ENCODE measurements at regions not wholly inside any gene's neighbourhood (a gene's known extent, or its start where the extent isn't known, plus 50 kb on each side); places are given as distances from the start of the nearest gene placed in this dataset.

DNA sequence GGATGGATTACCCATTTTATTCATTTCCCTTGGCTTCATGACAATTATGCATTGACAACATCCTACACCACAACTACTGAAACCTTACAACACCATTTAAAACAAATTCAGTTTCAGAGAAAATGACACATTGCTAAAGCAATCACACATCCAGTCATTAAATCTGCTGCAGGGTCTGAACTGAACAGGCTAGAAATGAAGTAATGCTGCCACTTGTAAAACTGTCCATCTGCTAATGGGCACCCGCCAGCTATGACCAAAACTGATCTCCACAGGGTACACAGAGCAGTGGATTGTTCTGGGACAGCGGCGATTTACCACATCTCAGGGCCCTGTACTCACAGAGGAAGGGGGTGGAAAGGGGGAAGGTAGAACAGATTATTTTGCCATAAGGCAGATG is 172.9 kb upstream of the FBXL4 start:
- Mint-ChIP-seq H3K9me3 (no peaks in the 10 kb centered on the region), H3K36me3 (no peaks in the 10 kb centered on the region), H3K4me3 (no peak overlapping the region), H3K27me3 (peaks cover 36% of the 10 kb centered on the region), H3K27ac (no peak overlapping the region), H3K4me1 (no peaks in the 10 kb centered on the region)
- DNase-seq: no peak

DNA sequence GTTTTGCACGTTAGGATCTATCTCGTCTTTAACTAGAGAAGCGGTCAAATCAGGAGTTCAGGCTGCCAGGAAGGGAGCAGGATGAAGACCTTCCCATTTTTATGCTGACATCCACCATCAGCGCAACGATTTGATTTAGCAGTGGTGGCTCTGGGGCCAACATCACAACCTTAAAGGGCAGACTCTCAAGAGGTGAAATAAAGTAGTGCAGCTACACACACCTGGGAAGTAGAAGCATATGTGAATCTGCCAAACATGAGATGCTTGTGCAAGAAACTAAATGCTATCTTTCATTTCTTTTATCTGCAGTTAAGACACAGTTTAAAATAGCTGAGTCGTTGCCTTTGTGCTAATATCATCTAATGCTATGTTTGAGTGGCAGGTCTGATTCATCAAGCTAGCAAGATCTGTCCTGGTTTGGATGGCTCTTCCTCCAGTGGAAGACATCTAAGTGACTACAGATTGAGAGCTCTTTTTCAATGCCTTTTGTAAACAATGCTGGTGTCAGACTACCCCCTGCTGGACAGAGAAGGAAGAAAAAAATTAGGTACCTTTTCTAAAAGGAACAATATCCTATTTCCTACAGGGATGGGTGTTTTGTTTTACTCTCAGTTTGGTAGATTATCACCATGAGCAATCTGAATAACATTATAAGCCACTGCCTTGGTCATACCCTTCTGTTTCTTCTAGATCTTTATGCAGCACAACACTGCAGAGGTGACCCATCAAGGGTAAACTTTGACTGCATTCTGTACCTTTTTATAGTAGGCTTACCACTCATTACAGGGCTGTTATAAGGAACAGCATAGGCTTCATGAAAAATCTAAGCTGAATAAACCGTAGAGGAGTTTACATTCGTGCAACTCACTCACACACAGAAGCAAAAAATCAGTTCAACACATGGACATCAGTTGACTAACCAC is 171.6 kb upstream of the FBXL4 start:
- no peak overlapping the region for H3K4me3 Mint-ChIP-seq

DNA sequence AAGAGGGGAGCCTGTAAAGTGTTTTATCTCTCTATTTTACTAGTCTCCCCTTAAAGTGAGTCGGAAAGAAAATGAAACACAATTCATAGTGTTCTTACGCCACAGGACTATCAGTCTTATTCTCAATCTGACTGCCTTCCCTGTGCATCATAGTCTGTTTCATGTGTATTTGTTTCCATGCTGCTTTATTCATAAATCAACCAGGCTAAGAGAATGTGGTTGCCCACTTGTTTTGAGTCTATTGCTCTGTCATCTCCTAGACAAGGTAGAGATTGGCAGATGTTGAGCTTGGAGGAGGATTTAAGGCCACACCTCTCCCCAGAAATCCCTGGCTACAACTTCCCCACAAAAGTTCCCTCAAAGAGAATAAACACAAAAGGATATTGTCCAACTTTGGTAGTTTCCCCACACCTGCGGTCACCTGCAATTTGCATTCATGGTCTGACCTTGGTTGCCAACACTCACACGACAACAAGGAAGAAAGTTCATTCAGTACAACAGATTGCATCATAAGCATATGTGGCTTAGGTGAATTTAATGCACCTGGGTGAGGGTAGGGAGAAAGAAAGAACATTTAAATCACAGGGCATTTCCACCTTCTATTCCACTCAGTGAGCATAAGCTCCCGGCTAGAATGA is 167.1 kb upstream of the FBXL4 start:
- no peak overlapping the region for H3K27ac Mint-ChIP-seq
- no peaks in the 10 kb centered on the region for H3K9me3 Mint-ChIP-seq
- no peak for DNase-seq
- H3K36me3 Mint-ChIP-seq: no peaks in the 10 kb centered on the region
- H3K4me3 Mint-ChIP-seq: no peak overlapping the region
- H3K4me1 Mint-ChIP-seq: no peaks in the 10 kb centered on the region
- H3K27me3 Mint-ChIP-seq: peaks cover 42% of the 10 kb centered on the region

More for the DNA sequence above, 171.6 kb upstream of the FBXL4 start:
- H3K27me3 Mint-ChIP-seq: peaks cover 42% of the 10 kb centered on the region
- no peaks in the 10 kb centered on the region for H3K4me1 Mint-ChIP-seq
- DNase-seq: peak; percentile 1
- no peak overlapping the region for H3K27ac Mint-ChIP-seq
- H3K9me3 Mint-ChIP-seq: no peaks in the 10 kb centered on the region
- no peaks in the 10 kb centered on the region for H3K36me3 Mint-ChIP-seq

DNA sequence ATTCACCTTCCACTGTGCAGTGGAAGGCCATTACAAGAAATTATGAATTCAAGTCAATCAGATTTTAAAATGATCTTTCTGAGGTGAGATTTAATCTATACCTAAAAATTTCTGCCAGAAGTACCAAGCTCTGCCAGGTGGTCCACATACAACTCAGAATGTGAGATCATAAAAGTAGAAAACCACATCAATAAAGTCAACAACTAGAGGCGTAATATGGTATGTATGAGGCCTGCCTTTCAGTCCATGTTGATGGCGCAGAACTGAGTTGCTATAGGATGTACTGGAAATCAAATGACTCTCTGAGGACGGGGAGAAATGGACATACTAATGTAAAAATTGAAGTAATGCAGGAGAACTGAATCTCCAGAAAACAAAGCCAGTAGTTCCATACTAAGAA is 163.8 kb upstream of the FBXL4 start:
- Mint-ChIP-seq H3K27me3 (peaks cover 47% of the 10 kb centered on the region), H3K4me3 (no peak overlapping the region), H3K4me1 (no peaks in the 10 kb centered on the region), H3K36me3 (no peaks in the 10 kb centered on the region), H3K27ac (no peak overlapping the region), H3K9me3 (no peaks in the 10 kb centered on the region)
- DNase-seq: no peak

DNA sequence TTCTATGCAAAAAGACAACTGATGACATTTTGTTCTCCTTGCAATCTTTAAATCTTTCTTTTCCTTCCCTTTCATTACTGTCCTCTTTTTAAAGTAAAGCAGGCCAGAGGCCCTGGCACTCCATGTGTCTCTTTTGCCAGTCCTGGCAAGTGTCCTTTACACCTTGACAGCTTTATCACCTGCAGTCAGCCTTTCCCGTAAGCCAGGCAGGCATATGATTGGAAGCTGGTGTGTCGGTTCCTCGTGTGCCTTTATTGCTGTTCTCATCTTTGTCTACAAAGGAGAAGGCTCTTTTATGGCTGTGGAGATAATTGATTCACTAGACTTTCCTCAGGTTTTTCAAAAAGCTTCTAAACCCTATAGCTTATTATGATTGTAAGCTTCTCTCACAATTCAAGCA is 162.3 kb upstream of the FBXL4 start:
- Mint-ChIP-seq H3K4me1 (no peaks in the 10 kb centered on the region), H3K36me3 (no peaks in the 10 kb centered on the region), H3K27me3 (peaks cover 46% of the 10 kb centered on the region), H3K9me3 (no peaks in the 10 kb centered on the region), H3K27ac (no peak overlapping the region), H3K4me3 (no peak overlapping the region)
- DNase-seq: no peak

DNA sequence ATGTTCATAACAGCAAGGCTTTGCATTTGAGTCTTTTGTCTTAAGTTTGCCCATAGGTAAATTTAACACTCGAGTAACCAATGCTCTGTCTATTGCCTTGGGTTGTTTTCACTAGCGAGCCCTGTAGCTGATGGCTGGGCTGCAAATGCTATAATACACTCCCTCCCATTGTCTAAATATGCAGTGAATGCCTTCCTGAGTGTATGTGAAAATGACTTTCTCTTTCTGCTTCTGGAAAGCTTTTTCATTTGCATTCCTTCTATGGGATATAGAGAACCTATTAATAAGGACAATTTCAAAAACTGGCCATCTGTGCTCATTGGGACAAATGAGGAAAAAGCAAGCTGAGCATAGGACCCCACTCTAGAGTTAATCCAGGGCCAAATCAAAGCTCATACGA is 156.5 kb upstream of the FBXL4 start:
- Mint-ChIP-seq H3K9me3 (no peaks in the 10 kb centered on the region), H3K4me1 (no peaks in the 10 kb centered on the region), H3K27ac (no peak overlapping the region), H3K4me3 (no peak overlapping the region), H3K27me3 (peaks cover 28% of the 10 kb centered on the region), H3K36me3 (no peaks in the 10 kb centered on the region)
- DNase-seq: no peak

DNA sequence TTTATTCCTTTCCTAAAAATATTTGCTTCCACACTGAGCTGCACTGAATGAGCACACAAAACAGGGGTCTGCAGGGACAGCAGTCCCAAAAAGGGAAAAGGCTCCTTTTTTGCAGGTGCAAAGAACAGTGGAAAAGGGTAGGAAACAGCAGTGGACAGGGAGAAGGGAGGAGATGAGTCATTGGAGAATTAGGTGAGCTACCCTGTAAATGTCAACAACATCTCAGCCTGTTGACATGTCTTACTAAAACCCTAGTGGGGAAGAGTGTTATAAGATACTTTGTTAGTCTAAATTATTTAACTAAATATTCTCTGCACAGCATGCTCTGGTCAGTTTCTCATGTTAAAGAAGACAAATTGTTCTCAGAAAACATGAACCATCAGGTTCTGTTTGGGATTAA is 151.5 kb upstream of the FBXL4 start:
- H3K4me1 Mint-ChIP-seq: no peaks in the 10 kb centered on the region
- peaks cover 25% of the 10 kb centered on the region for H3K27me3 Mint-ChIP-seq
- no peak for DNase-seq
- no peaks in the 10 kb centered on the region for H3K36me3 Mint-ChIP-seq
- no peak overlapping the region for H3K27ac Mint-ChIP-seq
- H3K4me3 Mint-ChIP-seq: no peak overlapping the region
- no peaks in the 10 kb centered on the region for H3K9me3 Mint-ChIP-seq

DNA sequence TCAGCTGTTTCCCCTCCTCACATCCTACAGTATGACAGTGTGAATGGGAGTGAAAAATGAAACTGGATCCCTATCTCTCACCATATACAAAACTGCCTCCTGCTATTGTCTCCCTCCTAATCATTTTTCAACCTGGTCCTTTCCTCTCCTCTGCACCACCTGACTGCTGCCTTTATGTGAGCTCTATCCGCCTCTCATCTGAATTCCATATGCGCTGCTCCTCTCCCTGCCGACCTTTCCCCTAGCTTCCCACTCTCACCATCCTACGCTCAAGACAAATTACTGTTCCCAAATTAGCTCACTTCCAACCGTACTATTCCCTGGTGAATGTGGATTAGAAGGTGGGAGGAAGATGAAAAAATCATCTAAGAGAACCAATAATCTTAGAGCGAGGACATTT is 148.4 kb upstream of the FBXL4 start:
- H3K4me3 Mint-ChIP-seq: no peak overlapping the region
- no peaks in the 10 kb centered on the region for H3K9me3 Mint-ChIP-seq
- H3K36me3 Mint-ChIP-seq: no peaks in the 10 kb centered on the region

DNA sequence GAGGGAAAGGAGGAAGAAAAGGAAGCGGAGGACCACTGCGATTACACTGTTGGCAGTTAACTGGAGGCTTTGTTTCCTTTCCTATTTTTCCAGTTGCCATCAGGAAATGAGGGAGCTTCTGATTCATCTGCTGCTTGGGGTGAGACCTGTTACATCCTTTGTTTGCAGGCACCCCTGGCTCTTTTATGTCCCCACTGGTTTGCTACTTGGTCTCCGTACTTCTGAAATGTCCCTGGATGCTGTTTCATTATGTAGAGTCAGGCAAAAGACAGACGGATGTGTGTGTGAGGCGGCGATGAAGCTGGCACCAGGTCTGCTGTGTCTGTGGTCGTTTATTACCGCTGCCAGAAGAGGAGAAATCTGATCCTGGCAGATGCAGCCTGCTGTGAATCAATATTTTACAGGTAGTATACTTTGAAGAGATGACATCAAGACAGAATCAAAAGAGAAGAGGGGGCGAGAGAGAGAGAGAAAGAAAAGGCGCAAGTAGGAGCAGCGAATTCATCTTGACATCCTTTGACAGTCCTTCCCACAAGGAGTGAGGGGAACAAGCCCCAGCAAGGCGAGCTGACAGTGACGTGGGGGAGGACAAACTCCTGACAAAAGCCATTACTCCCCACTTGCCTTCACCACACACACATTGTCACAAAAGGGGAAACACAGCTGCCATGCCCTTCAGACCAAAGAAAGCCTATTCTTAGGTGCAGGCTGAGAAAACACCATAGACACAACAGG is 145.9 kb upstream of the FBXL4 start:
- no peaks in the 10 kb centered on the region for H3K9me3 Mint-ChIP-seq

More for the DNA sequence above, 148.4 kb upstream of the FBXL4 start:
- Mint-ChIP-seq H3K27me3 (peaks cover 50% of the 10 kb centered on the region), H3K4me1 (no peaks in the 10 kb centered on the region), H3K27ac (no peak overlapping the region)
- no peak for DNase-seq

DNA sequence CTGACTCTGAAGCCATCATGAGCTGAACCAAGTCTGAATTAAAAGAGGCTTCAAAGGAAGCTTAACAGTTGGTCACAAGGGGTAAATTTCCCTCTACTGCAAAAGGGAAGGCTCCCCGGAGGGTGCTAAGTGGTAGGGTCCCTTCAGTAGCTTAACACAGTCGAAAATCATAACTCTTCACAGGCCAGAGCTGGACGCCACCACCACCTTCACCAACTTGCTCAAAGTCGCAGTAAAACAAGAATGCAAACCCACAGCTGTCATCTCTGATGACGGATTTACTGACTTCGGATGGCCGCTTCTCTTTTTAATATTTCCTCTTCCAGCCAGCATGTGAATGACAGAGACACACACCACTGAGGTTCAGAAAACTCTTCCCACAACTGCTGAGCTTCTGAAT is 144.7 kb upstream of the FBXL4 start:
- no peaks in the 10 kb centered on the region for H3K4me1 Mint-ChIP-seq

More for the DNA sequence above, 145.9 kb upstream of the FBXL4 start:
- H3K36me3 Mint-ChIP-seq: no peaks in the 10 kb centered on the region
- no peak for DNase-seq
- no peaks in the 10 kb centered on the region for H3K4me1 Mint-ChIP-seq
- H3K4me3 Mint-ChIP-seq: no peak overlapping the region
- H3K27ac Mint-ChIP-seq: no peak overlapping the region
- peaks cover 55% of the 10 kb centered on the region for H3K27me3 Mint-ChIP-seq

DNA sequence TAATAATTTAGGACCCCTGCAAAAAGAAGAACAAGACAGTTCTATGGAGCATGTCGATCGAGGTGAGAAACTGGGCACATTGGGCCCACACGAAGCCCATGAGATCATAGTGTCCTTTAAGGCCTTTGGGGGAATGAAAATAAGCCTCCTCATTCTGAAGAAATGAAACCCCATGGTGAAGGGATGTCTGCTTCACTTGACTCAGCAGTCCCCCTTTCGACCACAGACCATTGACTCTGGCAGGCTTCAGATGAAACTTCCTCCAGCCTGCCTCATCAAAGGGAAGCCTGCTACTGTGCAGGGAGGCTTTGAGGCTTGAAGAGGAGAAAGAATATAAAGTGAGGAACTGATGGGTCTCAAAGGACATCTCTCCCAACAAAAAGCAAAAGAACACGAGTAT is 144.2 kb upstream of the FBXL4 start:
- no peaks in the 10 kb centered on the region for H3K9me3 Mint-ChIP-seq
- no peak overlapping the region for H3K27ac Mint-ChIP-seq
- H3K36me3 Mint-ChIP-seq: no peaks in the 10 kb centered on the region
- H3K4me1 Mint-ChIP-seq: no peaks in the 10 kb centered on the region
- DNase-seq: peak; percentile 3
- no peak overlapping the region for H3K4me3 Mint-ChIP-seq
- peaks cover 56% of the 10 kb centered on the region for H3K27me3 Mint-ChIP-seq

More for the DNA sequence above, 144.7 kb upstream of the FBXL4 start:
- H3K4me3 Mint-ChIP-seq: no peak overlapping the region
- H3K36me3 Mint-ChIP-seq: no peaks in the 10 kb centered on the region
- no peak overlapping the region for H3K27ac Mint-ChIP-seq
- no peaks in the 10 kb centered on the region for H3K9me3 Mint-ChIP-seq
- H3K27me3 Mint-ChIP-seq: peaks cover 56% of the 10 kb centered on the region
- no peak for DNase-seq

DNA sequence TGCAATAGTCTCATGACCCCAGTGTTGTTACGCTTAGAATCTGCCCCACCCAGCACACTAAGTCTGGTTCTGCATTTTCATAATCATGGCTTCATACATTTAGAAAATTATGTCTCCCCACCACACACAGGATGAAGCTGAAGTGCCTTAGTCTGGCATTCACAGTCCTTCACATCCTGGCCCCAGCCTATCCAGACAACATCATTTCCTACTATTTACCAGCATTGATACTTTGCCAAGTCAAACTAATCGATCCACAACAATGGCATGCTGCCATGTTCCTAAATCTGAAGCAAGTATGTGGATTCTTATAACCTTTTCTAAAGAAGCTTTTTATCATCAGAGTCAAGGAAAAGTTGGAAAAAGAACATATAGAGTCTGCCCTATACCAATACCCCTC is 132.4 kb upstream of the FBXL4 start:
- Mint-ChIP-seq H3K9me3 (no peaks in the 10 kb centered on the region), H3K4me1 (no peaks in the 10 kb centered on the region), H3K27ac (no peak overlapping the region), H3K27me3 (peaks cover 21% of the 10 kb centered on the region), H3K4me3 (no peak overlapping the region), H3K36me3 (no peaks in the 10 kb centered on the region)
- DNase-seq: no peak

DNA sequence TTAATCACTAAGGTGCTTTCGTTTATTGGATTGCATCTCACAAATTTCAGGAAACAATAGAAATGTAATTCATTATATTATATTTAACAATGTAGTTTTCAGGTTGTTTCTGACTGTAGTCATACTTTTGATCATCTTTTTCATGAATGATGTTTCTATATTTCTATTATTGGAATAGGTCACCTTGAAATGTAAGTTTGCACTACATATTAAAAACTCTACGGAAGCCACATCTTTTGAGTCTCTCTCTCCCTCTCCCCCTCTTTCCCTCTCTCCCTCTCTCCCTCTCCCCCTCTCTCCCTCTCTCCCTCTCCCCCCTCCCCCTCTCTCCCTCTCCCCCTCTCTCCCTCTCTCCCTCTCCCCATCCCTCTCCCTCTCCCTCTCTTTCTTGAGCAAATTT is 131.3 kb upstream of the FBXL4 start:
- DNase-seq: no peak
- H3K9me3 Mint-ChIP-seq: no peaks in the 10 kb centered on the region
- no peak overlapping the region for H3K27ac Mint-ChIP-seq
- no peaks in the 10 kb centered on the region for H3K4me1 Mint-ChIP-seq
- no peak overlapping the region for H3K4me3 Mint-ChIP-seq
- peaks cover 25% of the 10 kb centered on the region for H3K27me3 Mint-ChIP-seq
- no peaks in the 10 kb centered on the region for H3K36me3 Mint-ChIP-seq

DNA sequence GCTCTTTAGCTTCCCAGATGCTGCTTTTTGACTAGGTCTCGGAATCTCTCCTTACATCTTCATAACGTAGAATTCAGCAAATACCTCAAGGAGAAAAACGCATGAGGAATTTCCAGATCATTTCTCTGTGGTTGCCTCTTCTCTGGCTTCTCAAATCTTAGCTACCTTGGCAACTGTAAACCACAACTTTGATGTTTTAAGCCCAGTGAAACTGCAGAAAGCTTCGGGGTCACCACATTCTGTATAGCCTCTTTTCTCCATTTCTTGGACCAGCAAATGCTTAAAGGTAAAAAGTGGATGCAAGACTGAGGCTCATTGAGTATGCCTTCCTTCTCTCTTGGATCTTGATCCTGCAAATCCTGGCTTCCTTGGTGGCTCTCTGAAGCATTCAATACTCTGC is 125.5 kb upstream of the FBXL4 start:
- Mint-ChIP-seq H3K4me3 (no peak overlapping the region), H3K9me3 (no peaks in the 10 kb centered on the region), H3K27me3 (peaks cover 27% of the 10 kb centered on the region), H3K4me1 (no peaks in the 10 kb centered on the region), H3K36me3 (no peaks in the 10 kb centered on the region), H3K27ac (no peak overlapping the region)
- DNase-seq: no peak

DNA sequence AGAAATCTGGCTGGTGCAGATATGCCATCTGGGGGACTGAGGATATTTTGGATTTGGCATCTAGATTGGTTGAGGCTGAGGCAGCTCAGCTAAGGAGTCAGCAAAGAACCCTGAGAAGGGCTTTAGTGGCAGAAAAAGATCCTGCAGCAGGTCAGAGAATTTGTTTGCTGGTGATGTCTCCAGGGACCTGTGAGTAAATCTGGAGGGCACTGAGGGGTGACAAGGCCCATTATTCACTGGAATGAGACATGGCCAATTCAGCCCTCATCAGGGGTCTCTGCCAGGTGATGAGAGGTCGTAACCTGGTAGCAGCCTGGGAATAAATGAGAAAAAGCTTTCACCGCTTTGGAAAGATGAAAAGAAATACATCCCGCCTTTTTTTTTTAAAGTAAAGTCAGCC is 118.3 kb upstream of the FBXL4 start:
- H3K27ac Mint-ChIP-seq: no peak overlapping the region
- no peaks in the 10 kb centered on the region for H3K36me3 Mint-ChIP-seq
- no peak overlapping the region for H3K4me3 Mint-ChIP-seq
- no peaks in the 10 kb centered on the region for H3K9me3 Mint-ChIP-seq
- no peak for DNase-seq
- H3K27me3 Mint-ChIP-seq: peaks cover 21% of the 10 kb centered on the region
- no peaks in the 10 kb centered on the region for H3K4me1 Mint-ChIP-seq
